Skin epidermis (tissue), 12 donors: ENCODE measurements at regions not wholly inside any gene's neighbourhood (a gene's known extent, or its start where the extent isn't known, plus 50 kb on each side); places are given as distances from the start of the nearest gene placed in this dataset.
"Not testable (repeated sequence)": the region's sequence is repeated elsewhere in the genome, so short reads cannot be mapped to it uniquely, and the experiment has no call there.

Experiments
- H3K27ac ChIP-seq, 21 experiments: fragments of 200-600 bp; sonication (generic) in 11 of 21; one replicate each; pipeline ENCODE4 v1.5.0; 2020; ENCODE audit warnings: mild to moderate bottlenecking in 3 of 21, inconsistent platforms in 2 of 21, moderate library complexity in 2 of 21
- H3K4me3 ChIP-seq, 7 experiments: fragments of 200-600 bp; sonication (generic) in 2 of 7; one replicate each; pipeline ENCODE4 v1.5.0; 2020; ENCODE audit warnings: inconsistent platforms in 2 of 7, mild to moderate bottlenecking in 2 of 7, moderate library complexity in 1 of 7

DNA sequence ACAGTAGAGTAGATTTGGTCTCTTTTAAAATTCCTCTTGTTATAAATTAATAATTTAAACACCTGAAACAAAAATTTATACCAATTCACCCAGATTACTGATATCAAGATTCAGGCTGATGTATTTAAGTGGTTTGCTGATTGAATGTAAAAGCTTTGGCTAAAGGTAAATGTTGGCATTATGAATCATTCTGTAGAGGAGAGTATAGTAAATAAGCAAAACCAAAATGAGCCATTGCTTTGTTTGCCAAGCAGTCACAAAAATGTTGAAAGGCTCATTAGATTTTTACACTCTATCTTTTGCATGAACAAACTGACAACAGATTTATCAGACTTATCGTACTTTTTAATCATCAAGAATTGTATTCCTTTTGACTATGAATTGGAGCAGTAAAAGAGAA, 332.6 kb downstream of the FAM170A start:
- no peak overlapping the region for H3K27ac ChIP-seq
- no peak overlapping the region for H3K4me3 ChIP-seq

DNA sequence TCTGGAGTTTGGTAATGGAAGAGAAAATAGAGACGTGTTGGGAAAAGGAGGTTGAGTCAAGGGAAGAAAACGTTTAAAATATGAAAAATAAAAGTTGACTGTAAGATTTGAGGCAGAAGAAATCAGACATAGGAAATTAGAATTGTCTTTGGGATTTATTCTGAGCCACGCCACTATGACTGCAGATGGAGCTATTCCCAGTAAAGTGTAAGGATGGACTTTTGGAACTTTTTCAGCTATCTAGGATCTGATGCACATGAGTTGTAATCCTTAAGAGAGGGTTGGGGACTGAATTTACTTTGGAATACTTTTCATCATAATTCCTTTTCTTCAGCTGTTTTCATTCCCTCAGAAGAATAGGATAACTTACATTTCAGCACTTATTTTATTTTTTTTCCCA, 336.7 kb downstream of the FAM170A start:
- H3K27ac ChIP-seq: no peak overlapping the region
- H3K4me3 ChIP-seq: no peak overlapping the region

GRCh38 chr5:119968690-119969089, 339.3 kb downstream of the FAM170A start:
- no peak overlapping the region for H3K27ac ChIP-seq

GRCh38 chr5:119987077-119987476, 357.7 kb downstream of the FAM170A start:
- H3K4me3 ChIP-seq, H3K27ac ChIP-seq: not testable (repeated sequence)

More at GRCh38 chr5:119968690-119969089, 339.3 kb downstream of the FAM170A start:
- H3K4me3 ChIP-seq: no peak overlapping the region

- H3K27ac ChIP-seq: no peak overlapping the region
- no peak overlapping the region for H3K4me3 ChIP-seq
These were observed 362.3 kb downstream of the FAM170A start for GRCh38 chr5:119991625-119992024.

DNA sequence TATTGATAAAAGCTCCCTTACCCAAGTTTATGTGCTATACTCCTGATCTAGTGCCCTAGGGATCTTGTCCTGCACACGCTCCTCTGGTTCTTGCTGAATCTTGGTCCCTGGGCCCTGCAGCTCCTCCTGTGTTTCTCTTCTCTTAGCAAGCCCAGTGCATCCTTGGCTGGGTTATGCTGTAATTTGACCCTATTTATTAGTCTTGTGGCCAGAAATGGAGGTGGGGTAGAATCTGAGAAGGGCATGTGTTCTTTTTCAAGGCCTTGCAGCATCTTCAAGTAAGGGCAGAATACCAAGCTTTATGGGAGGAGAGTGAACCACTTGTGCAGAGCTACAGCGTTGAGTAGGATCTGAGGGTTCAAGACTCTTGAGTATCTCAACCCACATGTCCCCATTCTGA, 366.8 kb downstream of the FAM170A start:
- no peak overlapping the region for H3K4me3 ChIP-seq
- H3K27ac ChIP-seq: no peak overlapping the region

DNA sequence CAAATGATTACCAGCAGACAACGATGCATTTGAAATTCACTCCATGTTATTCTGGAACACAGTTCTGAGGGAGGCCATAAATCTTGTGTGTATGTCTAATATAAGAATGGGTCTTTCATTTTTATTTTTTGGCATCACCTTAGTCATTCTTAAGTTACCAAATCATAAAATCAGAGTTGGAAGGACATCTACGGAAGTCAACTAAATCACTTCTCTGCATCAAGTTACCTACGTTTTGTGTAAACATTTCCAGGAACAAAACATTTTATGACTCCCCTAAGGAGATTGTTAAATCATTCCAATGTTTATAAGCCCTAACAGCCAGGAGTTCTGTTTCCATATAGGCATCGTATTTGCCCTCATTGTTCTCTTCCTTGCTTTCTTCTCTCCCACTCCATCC, 378.2 kb downstream of the FAM170A start:
- Histone ChIP-seq H3K27ac (no peak overlapping the region), H3K4me3 (no peak overlapping the region)

DNA sequence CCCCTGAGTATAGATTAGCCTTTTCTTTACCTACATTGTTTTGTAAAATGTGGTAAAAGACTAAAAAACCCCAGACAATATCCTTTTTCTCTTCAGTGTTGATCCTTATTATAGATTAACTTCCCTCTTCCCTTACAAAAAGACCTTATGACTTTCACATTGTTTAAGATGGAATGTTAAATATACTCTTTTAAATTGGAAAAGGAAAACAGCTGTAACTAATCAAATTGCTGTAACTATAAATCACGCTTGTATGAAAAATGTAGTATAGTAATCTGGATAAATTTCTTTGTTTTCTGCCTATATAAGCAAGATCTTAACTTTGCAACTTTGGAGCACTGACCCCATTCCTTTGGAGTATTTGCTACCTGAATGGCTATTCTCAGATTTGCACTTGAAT, 383.1 kb downstream of the FAM170A start:
- Histone ChIP-seq H3K4me3 (no peak overlapping the region), H3K27ac (no peak overlapping the region)

DNA sequence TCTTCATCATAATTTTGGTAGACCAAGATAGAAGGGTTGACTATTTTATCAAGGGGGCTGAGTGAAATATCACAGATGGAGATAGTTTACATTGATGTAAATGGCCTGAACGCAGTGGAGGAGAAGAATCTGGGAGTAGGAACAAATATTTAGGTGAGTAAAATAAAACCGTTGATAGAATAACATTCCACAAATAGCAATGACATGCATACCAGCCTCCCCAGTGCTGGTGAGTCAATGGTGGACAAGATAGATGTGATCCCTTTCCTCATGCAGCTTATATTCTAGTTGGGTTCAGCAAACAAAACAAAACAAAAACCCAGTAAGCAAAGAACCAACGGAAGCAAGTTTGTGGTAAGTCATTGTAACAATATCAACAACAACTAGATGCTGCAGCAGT, 385.2 kb downstream of the FAM170A start:
- Histone ChIP-seq H3K27ac (no peak overlapping the region), H3K4me3 (no peak overlapping the region)

DNA sequence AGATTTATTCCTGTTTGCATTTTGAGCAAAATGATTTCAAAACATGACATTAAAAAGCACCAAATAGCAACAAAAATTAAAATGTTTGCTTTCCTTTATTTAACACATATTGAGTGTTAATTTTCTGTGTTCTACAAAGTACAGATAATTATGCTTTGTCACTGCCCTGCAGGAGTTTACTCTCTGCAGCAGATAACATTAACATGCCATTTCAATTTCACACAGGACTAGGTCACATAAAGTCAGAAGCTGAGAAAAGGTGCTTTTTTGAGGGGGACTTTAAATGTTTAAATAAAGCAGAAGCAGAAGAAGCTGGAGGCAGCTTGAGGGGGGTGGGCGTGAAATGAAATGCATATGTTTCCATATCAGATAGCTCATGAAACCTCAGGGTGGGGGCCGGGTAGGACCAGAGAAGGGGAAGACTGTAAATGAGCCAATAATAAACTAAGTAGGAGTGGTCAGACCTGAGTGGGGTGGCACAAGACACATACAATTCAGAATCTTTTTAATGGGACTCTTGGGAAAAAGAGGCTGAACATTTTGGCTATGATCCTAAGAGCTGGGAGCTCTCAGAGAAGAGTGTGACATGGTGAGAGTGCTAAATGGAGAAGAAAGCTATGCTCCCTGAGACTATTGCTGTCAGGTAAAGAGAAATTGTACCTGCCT, 387.5 kb downstream of the FAM170A start:
- Histone ChIP-seq H3K27ac (no peak overlapping the region), H3K4me3 (no peak overlapping the region)

DNA sequence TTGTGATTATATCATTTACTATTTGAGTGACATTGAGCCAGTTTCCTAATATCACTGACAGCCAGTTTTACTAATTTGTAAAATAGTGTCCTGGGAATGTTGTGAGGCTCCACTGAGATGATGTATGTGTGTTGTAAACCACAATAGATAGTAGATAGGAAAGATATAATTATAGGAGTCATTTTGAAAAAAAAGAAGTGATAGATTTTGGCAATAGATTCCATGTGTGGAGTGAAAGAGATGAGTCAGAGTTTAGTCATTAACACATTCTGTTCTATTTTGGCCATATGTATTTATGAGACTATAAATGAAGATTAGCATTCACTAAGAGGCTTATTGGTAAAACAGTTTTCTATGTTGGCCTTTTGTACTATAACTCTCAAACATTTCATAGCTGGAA, 388.2 kb downstream of the FAM170A start:
- H3K4me3 ChIP-seq: no peak overlapping the region
- H3K27ac ChIP-seq: no peak overlapping the region

GRCh38 chr5:120035181-120035580, 405.8 kb downstream of the FAM170A start:
- Histone ChIP-seq H3K4me3 (no peak overlapping the region), H3K27ac (no peak overlapping the region)

- Histone ChIP-seq H3K27ac (no peak overlapping the region), H3K4me3 (no peak overlapping the region)
These were observed 406.6 kb downstream of the FAM170A start for GRCh38 chr5:120035815-120036577.

DNA sequence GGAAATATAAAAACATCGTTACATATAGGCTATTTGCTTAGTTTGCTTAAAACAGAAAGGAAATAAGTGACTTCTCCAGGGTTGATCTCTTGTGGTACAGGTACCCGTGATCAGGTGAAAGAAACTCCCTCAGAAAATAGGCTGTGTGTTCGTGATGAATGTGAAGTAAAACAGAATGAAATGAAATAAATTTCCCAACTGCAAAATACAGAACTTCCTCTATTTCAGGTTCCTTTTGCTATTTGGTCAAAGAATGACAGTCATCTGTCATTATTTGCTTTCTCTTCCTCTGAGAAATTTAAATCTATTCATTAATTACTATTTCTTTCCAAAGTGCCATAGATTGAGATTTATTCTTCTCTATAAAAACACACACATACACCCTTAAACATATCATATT, 408.1 kb downstream of the FAM170A start:
- Histone ChIP-seq H3K4me3 (no peak overlapping the region), H3K27ac (no peak overlapping the region)

DNA sequence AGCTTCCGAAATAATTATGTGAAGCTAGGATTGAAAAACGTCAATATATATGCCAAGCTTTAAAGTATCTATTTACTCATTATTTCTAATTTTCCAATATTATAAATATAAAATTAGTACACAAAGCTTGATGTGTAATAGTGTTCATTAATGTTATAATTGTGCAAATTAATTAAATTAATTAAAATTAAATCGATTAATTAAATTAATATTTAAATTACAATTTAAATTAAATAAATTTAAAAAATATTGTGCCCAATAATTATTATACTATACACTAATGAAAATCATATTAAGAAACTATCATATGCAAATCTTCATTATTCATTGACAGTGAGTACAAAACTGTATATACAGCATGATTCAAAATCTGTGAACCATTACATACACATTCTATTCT, 409.8 kb downstream of the FAM170A start:
- H3K27ac ChIP-seq: no peak overlapping the region

DNA sequence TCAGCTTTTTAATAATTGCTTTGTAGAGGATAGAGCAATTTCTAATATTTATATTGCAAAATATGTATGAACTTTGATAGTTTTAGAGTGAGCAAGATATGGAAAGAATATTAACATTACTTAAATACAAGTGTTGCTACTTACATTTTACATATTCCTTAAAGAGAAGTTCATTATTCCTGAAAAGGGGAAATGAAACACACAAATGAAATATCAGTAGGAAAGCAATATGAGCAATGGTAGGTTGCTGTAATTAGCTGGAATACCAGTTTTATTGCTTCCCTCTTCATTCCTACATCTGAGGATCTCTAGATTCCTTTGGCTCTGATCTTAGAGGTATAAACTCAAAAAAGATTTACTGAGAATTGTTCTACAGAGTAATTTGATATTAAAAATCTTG, 414.1 kb downstream of the FAM170A start:
- Histone ChIP-seq H3K4me3 (no peak overlapping the region), H3K27ac (no peak overlapping the region)

More for the DNA sequence above, 409.8 kb downstream of the FAM170A start:
- no peak overlapping the region for H3K4me3 ChIP-seq

DNA sequence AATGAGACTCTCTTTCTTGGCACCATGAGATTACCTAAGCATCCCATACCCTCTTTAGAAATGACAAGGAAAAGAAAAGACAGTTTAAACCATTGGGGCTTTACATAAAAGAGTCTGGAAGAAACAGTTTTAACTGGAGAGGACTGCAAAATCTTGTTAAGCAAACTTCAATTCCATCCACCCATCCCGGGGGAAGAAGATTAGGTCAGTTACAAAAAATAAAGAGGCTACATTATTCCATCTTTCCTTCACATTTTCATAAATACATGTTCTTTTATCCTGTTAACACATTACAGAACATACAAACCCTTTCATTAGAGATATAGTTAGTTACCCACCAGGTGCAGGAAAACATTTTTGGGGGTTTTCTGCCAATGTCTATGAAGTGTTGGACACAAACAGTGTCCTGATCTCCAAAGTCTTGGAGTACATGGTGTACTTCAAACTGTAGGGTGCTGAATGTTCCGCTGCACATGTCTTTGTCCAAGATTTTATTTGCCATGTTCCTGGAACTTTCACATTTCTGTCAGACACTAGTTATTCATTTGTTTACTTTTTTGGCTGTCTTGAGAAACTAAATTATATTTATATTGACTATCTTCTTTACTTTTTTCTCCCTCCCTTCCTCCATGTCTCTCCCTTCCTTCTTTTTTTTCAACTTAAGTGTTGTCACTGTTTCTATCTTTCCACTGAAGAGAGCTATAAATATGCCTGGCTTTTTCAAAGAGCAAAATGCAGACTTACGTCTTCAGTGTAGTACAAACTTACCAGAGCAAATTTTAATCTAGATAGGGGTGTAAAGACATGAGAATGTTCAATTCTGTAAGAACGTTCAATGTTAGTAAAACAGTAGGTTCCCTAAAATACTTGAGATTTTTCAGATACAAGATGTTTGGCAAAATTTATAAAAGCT, 410.9 kb upstream of the PRR16 start:
- Histone ChIP-seq H3K4me3 (no peak overlapping the region), H3K27ac (peak overlapping the region in 3 of 21 experiments; percentile 43 to 54 (median 44))

- Histone ChIP-seq H3K27ac (peak overlapping the region in 1 of 21 experiments; percentile 54), H3K4me3 (no peak overlapping the region)
These were observed 410.3 kb upstream of the PRR16 start for GRCh38 chr5:120053841-120054240.

DNA sequence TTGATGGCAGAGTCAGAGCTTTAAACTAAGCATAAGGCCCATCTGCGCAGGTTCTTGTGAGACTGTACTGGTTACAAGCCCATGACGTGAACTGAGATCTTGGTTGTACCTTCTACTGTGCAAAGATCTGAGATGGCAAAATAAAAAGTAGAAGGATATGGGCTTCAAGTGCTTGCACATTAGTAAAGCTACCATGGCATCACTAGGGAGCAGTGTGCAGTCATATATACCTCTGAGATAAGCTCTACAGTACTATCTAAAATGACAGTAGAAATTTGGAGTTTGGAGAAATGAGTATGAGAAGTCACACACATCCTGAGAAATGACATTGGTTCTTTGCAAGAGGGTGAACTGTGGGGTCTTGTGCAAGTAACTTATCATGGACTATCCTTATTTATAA, 408.2 kb upstream of the PRR16 start:
- Histone ChIP-seq H3K27ac (no peak overlapping the region), H3K4me3 (no peak overlapping the region)

- H3K4me3 ChIP-seq: no peak overlapping the region
- H3K27ac ChIP-seq: no peak overlapping the region
These were observed 401.6 kb upstream of the PRR16 start for GRCh38 chr5:120062515-120062917.
